Activated naive CD4-positive, alpha-beta T cell treated with anti-CD3 and anti-CD28 coated beads, Interleukin-2, amount 10 ng/mL, durations not matched to agents 7 days and 5 days (primary cell): ENCODE measurements at regions not wholly inside any gene's neighbourhood (a gene's known extent, or its start where the extent isn't known, plus 50 kb on each side); places are given as distances from the start of the nearest gene placed in this dataset.

Source experiments
- CTCF ChIA-PET: fragments of 350-600 bp; sonication (Branson Sonifier 250); formaldehyde crosslinking; loops from one replicate; lab custom pipeline; 2021; ENCODE audit warnings: antibody characterized with exemption; lab: Charles Lee
- DNase-seq: peaks from one replicate; pipeline ENCODE4 v3.0.0-alpha.2; 2020
- H3K27ac Mint-ChIP-seq: one replicate; pipeline ENCODE4 v1.8.0; 2021; ENCODE audit warnings: mild to moderate bottlenecking, moderate library complexity, mixed read lengths
- H3K27me3 Mint-ChIP-seq: one replicate; pipeline ENCODE4 v1.8.0; 2021; ENCODE audit warnings: mild to moderate bottlenecking, mixed read lengths
- H3K36me3 Mint-ChIP-seq: one replicate; pipeline ENCODE4 v1.8.0; 2021; ENCODE audit warnings: mixed read lengths
- H3K4me1 Mint-ChIP-seq: one replicate; pipeline ENCODE4 v1.8.0; 2021; ENCODE audit warnings: mixed read lengths
- H3K4me3 Mint-ChIP-seq: one replicate; pipeline ENCODE4 v1.8.0; 2021; ENCODE audit warnings: mild to moderate bottlenecking, moderate library complexity, mixed read lengths
- H3K9me3 Mint-ChIP-seq: one replicate; pipeline ENCODE4 v1.8.0; 2021; ENCODE audit warnings: mixed read lengths

DNA sequence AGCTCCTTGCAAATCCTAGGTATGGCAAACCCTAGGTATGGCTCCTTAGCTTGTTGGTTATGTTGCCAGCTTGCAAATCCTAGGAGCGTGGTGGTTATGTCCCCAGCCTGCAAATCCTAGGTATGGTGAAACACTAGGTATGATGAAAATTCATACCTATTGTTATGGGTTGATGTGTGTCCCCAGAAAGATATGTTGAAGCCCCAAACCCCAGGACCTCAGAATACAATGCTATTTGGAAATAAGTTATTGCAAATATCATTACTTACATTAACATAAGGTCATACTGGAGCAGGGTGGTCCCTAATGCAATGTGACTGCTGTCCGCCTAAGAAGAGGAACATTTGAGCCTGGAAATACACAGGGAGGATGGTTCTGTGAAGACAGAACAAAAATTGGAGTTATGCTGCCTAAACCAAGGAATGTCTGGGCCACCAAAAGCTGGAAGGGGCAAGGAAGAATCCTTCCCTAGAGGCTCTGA lies 220.8 kb downstream of the MYCN start:
- Mint-ChIP-seq H3K4me1 (no peaks in the 10 kb centered on the region), H3K36me3 (no peaks in the 10 kb centered on the region), H3K9me3 (no peaks in the 10 kb centered on the region), H3K27me3 (no peaks in the 10 kb centered on the region), H3K4me3 (no peak overlapping the region), H3K27ac (no peak overlapping the region)
- CTCF ChIA-PET, result no interaction called here
- no peak for DNase-seq

DNA sequence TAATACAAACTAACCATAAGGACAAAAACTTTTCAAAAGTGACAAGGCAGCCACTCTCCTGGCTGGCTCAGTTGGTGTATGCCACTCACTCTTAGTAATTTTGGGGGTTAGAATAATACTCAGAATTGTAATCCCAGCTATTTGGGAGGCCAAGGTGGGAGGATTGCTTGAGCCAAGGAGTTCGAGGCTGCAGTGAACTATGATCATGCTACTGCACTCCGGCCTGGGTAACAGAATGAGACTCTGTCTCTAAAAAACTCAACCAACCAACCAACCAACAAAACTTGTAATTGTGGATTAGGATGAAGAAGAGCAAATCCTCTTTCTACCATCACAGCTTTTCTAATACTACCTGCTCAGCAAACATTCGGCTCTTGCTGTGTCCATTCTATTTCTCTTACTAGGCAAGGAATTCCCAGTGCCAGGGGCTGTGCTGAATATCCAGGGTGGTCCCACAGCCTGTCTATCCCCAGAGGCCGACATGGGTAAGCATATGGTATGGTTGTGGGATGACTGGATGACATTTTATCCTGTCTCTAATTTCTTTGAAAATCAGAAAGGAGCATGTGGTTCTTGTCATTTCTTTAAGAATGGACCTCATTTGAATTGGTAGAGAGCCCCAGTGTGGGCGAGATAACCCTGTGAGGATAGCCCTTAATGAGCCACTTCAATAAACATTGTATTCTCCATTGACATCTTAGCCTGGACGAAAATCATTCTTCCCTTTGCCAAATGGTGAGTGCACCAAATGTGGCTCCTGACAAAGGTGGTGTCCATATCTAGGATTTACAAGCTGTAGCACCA lies 220.1 kb downstream of the MYCN start:
- Mint-ChIP-seq H3K4me1 (no peaks in the 10 kb centered on the region), H3K4me3 (no peak overlapping the region), H3K27me3 (no peaks in the 10 kb centered on the region), H3K36me3 (no peaks in the 10 kb centered on the region), H3K27ac (no peak overlapping the region), H3K9me3 (no peaks in the 10 kb centered on the region)
- no peak for DNase-seq
- CTCF ChIA-PET, result no interaction called here

DNA sequence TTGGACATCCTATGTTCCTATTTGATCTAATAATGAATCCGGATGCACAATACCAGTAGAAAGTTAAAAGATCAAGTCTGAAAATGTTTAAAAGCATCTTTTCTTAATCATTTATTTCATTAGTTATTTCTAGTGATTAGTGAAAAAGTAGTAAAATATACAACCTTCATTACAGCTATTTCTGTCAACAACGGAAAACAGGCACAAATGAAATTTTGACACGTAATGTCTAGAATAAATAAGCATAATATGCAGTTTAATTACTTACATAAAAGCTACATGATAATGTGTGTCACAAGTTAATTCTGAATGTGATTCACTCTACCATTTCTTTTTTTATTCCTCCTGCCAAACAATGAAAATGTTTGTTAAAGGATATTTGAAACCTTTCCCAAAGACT lies 216.1 kb downstream of the MYCN start:
- H3K4me1 Mint-ChIP-seq, result no peaks in the 10 kb centered on the region
- H3K4me3 Mint-ChIP-seq, result no peak overlapping the region
- no peak overlapping the region for H3K27ac Mint-ChIP-seq
- H3K27me3 Mint-ChIP-seq, result no peaks in the 10 kb centered on the region
- CTCF ChIA-PET, result no interaction called here
- no peaks in the 10 kb centered on the region for H3K9me3 Mint-ChIP-seq
- H3K36me3 Mint-ChIP-seq, result no peaks in the 10 kb centered on the region
- no peak for DNase-seq

GRCh38 chr2:16155766-16156165 lies 215.4 kb downstream of the MYCN start:
- Mint-ChIP-seq H3K9me3 (no peaks in the 10 kb centered on the region), H3K4me1 (no peaks in the 10 kb centered on the region), H3K27me3 (no peaks in the 10 kb centered on the region), H3K4me3 (no peak overlapping the region), H3K36me3 (no peaks in the 10 kb centered on the region), H3K27ac (no peak overlapping the region)
- DNase-seq, result no peak
- CTCF ChIA-PET, result no interaction called here

DNA sequence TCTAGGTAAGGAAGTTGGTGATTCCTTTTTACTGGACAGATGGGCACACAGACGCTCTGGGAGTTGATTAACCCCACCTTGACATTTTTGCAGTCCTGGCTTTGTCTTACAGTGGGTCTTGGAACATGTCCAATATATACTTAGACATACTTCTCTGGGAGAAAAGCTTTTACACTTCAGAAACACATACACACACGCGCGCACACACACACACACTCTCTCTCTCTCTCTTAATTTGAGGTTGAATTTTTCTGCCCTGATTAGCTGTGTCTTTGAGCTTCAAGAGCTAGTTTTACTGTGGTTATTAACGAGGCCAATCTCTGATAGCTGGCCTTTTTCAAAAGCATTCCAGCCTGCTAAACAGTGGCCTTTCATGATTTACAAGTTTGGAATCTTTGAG lies 215.0 kb downstream of the MYCN start:
- Mint-ChIP-seq H3K4me3 (no peak overlapping the region), H3K9me3 (no peaks in the 10 kb centered on the region), H3K4me1 (no peaks in the 10 kb centered on the region), H3K27ac (no peak overlapping the region), H3K36me3 (no peaks in the 10 kb centered on the region), H3K27me3 (no peaks in the 10 kb centered on the region)
- DNase-seq, result no peak
- CTCF ChIA-PET, result no interaction called here

DNA sequence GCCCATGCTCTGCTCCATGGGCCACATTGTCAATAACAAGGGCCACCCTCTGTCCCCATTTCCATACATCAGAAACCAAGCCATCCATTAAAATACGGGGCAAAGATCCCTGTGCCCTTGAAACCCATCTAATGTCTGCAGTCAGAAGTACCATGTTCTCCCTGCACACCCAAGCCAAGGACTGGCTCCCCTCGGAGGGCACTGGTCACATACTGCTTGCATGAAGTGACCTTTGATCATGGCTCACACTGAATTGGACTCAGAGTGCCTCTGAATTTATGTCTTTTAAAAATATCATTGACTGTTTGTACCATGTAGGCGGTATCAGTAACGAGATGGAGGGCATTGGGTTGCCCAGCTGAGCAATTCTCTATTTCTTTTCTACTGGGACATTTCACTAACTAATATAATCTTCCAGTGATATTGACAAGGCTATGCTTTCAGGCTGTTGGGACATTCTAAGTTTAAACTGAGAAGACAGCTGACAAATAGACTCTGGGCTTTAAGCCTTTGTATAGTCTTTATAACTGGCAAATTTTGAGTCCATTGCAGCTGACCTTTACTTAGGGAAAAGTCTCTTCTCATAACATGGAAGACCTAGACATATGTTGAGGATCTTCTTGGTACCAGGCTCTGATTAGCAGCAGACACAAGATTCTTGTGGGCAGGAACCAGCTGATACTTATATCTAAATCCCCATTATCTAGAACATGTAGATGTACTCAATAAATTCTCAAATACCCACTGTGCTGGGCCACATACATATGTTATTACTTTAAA lies 214.3 kb downstream of the MYCN start:
- no peak overlapping the region for H3K27ac Mint-ChIP-seq
- no peak overlapping the region for H3K4me3 Mint-ChIP-seq
- DNase-seq, result no peak
- H3K4me1 Mint-ChIP-seq, result no peaks in the 10 kb centered on the region
- CTCF ChIA-PET, result no interaction called here
- no peaks in the 10 kb centered on the region for H3K9me3 Mint-ChIP-seq
- H3K36me3 Mint-ChIP-seq, result no peaks in the 10 kb centered on the region
- no peaks in the 10 kb centered on the region for H3K27me3 Mint-ChIP-seq

DNA sequence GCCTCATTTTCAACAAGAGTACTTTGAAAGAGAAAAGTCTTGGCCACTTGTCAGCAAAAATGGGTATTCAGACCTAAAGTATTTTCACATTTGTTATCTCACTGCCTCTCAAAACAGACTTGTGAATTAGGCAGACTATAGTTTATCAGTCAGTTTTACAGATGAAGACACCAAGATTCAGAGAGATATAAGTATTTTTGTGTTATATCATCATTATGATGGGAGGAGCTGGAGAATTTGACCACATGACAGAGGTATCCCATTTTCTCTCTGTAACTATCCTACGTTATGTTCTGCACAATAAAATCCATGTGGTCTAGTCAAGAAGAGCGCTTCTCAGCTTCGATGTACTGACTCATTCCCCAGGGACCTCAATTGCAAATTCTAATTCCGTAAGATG lies 213.7 kb downstream of the MYCN start:
- CTCF ChIA-PET, result no interaction called here
- Mint-ChIP-seq H3K27me3 (no peaks in the 10 kb centered on the region), H3K4me3 (no peak overlapping the region), H3K4me1 (no peaks in the 10 kb centered on the region), H3K36me3 (no peaks in the 10 kb centered on the region), H3K27ac (no peak overlapping the region), H3K9me3 (no peaks in the 10 kb centered on the region)
- no peak for DNase-seq

DNA sequence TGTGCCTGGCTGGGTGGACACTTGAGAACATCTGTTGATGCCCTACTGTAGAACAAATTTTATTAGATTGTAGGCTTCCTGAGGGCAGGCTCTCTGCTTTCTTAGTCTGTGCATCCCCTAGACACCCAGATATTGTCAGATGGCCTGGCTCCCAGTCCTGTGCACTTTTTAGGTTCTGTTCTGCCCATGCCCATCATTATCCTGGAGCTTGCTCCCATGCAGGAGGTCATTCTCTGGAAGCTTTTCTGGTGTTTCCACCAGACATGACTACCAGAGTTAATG lies 213.3 kb downstream of the MYCN start:
- DNase-seq, result no peak
- Mint-ChIP-seq H3K36me3 (no peaks in the 10 kb centered on the region), H3K9me3 (no peaks in the 10 kb centered on the region), H3K4me3 (no peak overlapping the region), H3K4me1 (no peaks in the 10 kb centered on the region), H3K27me3 (no peaks in the 10 kb centered on the region), H3K27ac (no peak overlapping the region)
- CTCF ChIA-PET, result no interaction called here

DNA sequence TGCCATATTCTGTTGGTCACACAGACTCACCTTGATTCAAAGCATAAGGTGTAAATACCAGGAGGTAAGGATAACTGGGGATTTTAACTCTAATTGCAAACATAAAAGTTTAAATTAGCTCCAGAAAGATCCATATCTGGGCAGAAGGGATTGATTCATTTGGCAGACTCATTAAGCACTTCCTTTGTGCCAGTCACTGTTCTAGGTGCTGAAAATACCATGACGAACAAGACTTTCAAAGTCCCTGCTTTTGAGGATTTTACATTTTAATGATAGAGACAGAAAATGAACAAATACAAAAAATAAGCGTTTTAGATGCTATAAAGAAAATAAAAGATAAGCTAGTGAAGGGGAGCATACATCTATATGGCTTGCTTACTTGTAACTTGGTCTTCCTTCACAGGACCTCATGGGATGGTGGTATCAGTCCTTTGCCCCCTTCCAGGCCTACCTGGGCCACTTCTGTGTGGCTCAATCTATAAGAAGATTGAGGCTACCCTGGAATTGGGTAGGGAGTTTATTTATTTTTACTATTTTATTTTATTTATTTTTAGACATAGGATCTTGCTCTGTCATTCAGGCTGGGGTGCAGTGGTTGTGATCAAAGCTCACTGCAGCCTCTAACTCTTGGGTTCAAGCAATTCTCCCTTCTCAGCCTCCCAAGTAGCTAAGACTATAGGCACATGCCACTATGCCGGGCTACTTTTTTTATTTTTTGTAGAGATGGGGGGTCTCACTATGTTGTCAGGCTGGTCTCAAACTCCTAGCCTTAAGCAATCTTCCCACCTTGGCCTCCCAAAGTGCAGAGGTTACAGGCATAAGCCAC lies 212.8 kb downstream of the MYCN start:
- no peaks in the 10 kb centered on the region for H3K9me3 Mint-ChIP-seq
- H3K36me3 Mint-ChIP-seq, result no peaks in the 10 kb centered on the region
- CTCF ChIA-PET, result no interaction called here
- H3K4me3 Mint-ChIP-seq, result no peak overlapping the region
- no peaks in the 10 kb centered on the region for H3K27me3 Mint-ChIP-seq
- H3K27ac Mint-ChIP-seq, result no peak overlapping the region
- no peaks in the 10 kb centered on the region for H3K4me1 Mint-ChIP-seq
- no peak for DNase-seq

GRCh38 chr2:16152071-16152927 lies 211.9 kb downstream of the MYCN start:
- DNase-seq, result no peak
- CTCF ChIA-PET, result no interaction called here
- H3K27ac Mint-ChIP-seq, result no peak overlapping the region
- no peaks in the 10 kb centered on the region for H3K4me1 Mint-ChIP-seq
- no peak overlapping the region for H3K4me3 Mint-ChIP-seq
- no peaks in the 10 kb centered on the region for H3K9me3 Mint-ChIP-seq
- no peaks in the 10 kb centered on the region for H3K27me3 Mint-ChIP-seq
- H3K36me3 Mint-ChIP-seq, result no peaks in the 10 kb centered on the region

- H3K27me3 Mint-ChIP-seq, result no peaks in the 10 kb centered on the region
- H3K4me3 Mint-ChIP-seq, result no peak overlapping the region
- CTCF ChIA-PET, result no interaction called here
- H3K4me1 Mint-ChIP-seq, result no peaks in the 10 kb centered on the region
- DNase-seq, result no peak
- H3K36me3 Mint-ChIP-seq, result no peaks in the 10 kb centered on the region
- H3K27ac Mint-ChIP-seq, result no peak overlapping the region
- H3K9me3 Mint-ChIP-seq, result no peaks in the 10 kb centered on the region
Measured at GRCh38 chr2:16151651-16152050, 211.3 kb downstream of the MYCN start.

- H3K4me1 Mint-ChIP-seq, result no peaks in the 10 kb centered on the region
- no peaks in the 10 kb centered on the region for H3K27me3 Mint-ChIP-seq
- no peaks in the 10 kb centered on the region for H3K9me3 Mint-ChIP-seq
- no peak overlapping the region for H3K27ac Mint-ChIP-seq
- DNase-seq, result no peak
- CTCF ChIA-PET, result no interaction called here
- H3K36me3 Mint-ChIP-seq, result no peaks in the 10 kb centered on the region
- no peak overlapping the region for H3K4me3 Mint-ChIP-seq
Measured at GRCh38 chr2:16151281-16151570, 210.9 kb downstream of the MYCN start.

GRCh38 chr2:16150456-16151280 lies 210.3 kb downstream of the MYCN start:
- Mint-ChIP-seq H3K9me3 (no peaks in the 10 kb centered on the region), H3K36me3 (no peaks in the 10 kb centered on the region), H3K27me3 (no peaks in the 10 kb centered on the region), H3K4me3 (no peak overlapping the region), H3K27ac (no peak overlapping the region), H3K4me1 (no peaks in the 10 kb centered on the region)
- DNase-seq, result no peak
- CTCF ChIA-PET, result no interaction called here
